ENCODE measurements at regions not wholly inside any gene's neighbourhood (a gene's known extent, or its start where the extent isn't known, plus 50 kb on each side); places are given as distances from the start of the nearest gene placed in this dataset.

DNA sequence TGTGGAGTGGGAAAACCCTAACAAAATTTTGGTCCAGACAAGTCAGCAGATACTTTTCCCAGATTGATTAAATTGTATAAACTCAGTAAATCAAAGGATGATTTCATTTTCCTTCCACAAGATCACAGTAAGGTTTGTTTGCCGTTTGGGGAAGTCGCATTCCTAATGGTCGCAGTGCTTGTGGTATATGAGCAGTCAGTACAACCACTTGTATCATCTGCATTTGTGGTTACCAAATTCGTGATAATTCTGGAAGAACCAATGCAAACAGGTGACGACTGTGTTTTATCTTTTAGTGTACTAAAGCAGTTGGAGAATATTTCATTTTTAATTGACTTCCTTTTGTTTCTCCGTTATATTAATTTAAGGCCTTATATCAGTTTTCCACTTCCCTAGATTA is 100.0 kb upstream of the CNTN6 start:
- no peaks in the 10 kb centered on the region for H3K4me1 Mint-ChIP-seq (ENCODE audit: low read depth)
- no peak overlapping the region for H3K4me3 Mint-ChIP-seq
- H3K27ac Mint-ChIP-seq: no peak overlapping the region
- intact Hi-C loops (cut with micrococcal nuclease): no loop called here
- no peaks in the 10 kb centered on the region for H3K27me3 Mint-ChIP-seq
- H3K9me3 Mint-ChIP-seq: peaks cover 51% of the 10 kb centered on the region
- H3K36me3 Mint-ChIP-seq (ENCODE audit: low read depth): no peaks in the 10 kb centered on the region

DNA sequence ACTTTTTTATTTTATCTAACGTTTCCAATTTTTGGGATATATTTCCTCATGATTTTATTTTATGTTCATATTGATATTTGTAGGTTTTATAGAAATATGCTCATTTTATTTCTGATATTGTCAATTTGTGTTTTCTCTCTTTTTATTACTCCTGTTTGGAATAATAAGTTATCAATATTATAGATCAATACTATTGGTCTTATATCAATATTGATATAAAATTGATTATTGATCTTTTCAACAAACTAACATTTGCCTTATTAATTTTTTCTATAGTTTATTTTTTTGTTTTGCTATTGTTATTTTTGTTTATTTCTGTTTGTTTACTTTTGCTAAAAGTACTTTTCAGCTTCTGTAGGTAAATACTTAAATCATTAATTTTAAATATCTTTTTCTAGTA is 90.8 kb upstream of the CNTN6 start:
- Mint-ChIP-seq H3K27me3 (no peaks in the 10 kb centered on the region), H3K4me1 (ENCODE audit: low read depth) (no peaks in the 10 kb centered on the region), H3K4me3 (no peak overlapping the region), H3K9me3 (peaks cover 20% of the 10 kb centered on the region), H3K27ac (no peak overlapping the region), H3K36me3 (ENCODE audit: low read depth) (no peaks in the 10 kb centered on the region)
- intact Hi-C loops (cut with micrococcal nuclease): no loop called here

- Mint-ChIP-seq H3K4me3 (no peak overlapping the region), H3K27ac (no peak overlapping the region), H3K4me1 (ENCODE audit: low read depth) (no peaks in the 10 kb centered on the region), H3K27me3 (no peaks in the 10 kb centered on the region), H3K9me3 (peaks cover 14% of the 10 kb centered on the region), H3K36me3 (ENCODE audit: low read depth) (no peaks in the 10 kb centered on the region)
- intact Hi-C loops (cut with micrococcal nuclease): no loop called here
Observed at GRCh38 chr3:1007866-1008265, 85.0 kb upstream of the CNTN6 start.

DNA sequence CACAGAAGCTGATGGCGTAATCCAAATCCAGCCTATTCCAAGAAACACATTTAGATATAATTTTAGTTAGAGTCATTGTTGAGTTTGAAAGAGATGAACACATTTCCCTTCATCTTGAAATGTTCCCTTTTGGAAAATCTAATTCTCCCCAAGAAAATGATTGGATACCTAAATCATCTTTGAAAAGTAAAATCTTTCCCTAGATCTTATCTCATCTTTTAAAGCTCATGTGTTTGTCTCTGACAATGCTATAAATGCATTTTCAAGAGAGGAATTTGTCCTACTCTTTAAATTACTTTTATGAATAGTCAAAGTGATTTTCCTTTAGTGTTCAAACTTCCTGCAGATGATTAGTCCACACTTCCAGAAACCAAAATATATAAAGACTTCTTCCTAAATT is 82.6 kb upstream of the CNTN6 start:
- no peak overlapping the region for H3K4me3 Mint-ChIP-seq
- intact Hi-C loops (cut with micrococcal nuclease): no loop called here
- H3K9me3 Mint-ChIP-seq: peaks cover 30% of the 10 kb centered on the region
- no peaks in the 10 kb centered on the region for H3K4me1 Mint-ChIP-seq (ENCODE audit: low read depth)
- H3K36me3 Mint-ChIP-seq (ENCODE audit: low read depth): no peaks in the 10 kb centered on the region
- no peak overlapping the region for H3K27ac Mint-ChIP-seq
- H3K27me3 Mint-ChIP-seq: no peaks in the 10 kb centered on the region

DNA sequence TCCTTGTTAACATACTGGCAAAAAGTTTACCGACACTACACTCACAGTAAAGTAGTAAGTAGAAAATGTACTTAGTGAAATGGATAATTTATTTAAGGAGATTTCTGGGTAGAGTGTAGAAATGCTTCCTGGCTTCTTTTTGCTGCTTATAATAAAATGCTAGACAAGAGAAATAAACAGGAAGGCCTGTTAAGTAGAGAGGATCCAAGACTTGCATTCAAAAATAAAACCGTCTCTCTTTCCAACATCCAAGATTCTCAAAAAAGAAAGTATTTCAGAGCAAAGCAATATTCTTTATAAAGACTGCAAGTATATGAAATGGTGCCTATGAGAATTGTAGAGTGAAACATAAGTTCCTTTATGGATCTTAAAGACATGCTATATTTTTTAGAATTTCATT is 77.0 kb upstream of the CNTN6 start:
- intact Hi-C loops (cut with micrococcal nuclease): no loop called here
- Mint-ChIP-seq H3K36me3 (ENCODE audit: low read depth) (no peaks in the 10 kb centered on the region), H3K4me3 (no peak overlapping the region), H3K27ac (no peak overlapping the region), H3K27me3 (no peaks in the 10 kb centered on the region), H3K9me3 (peaks cover 38% of the 10 kb centered on the region), H3K4me1 (ENCODE audit: low read depth) (no peaks in the 10 kb centered on the region)

GRCh38 chr3:1017870-1018269 is 75.0 kb upstream of the CNTN6 start:
- no peak overlapping the region for H3K4me3 Mint-ChIP-seq
- intact Hi-C loops (cut with micrococcal nuclease): no loop called here
- no peak overlapping the region for H3K27ac Mint-ChIP-seq
- no peaks in the 10 kb centered on the region for H3K4me1 Mint-ChIP-seq (ENCODE audit: low read depth)
- H3K36me3 Mint-ChIP-seq (ENCODE audit: low read depth): no peaks in the 10 kb centered on the region
- peaks cover 38% of the 10 kb centered on the region for H3K9me3 Mint-ChIP-seq
- H3K27me3 Mint-ChIP-seq: no peaks in the 10 kb centered on the region

- no peaks in the 10 kb centered on the region for H3K36me3 Mint-ChIP-seq (ENCODE audit: low read depth)
- H3K27ac Mint-ChIP-seq: no peak overlapping the region
- H3K27me3 Mint-ChIP-seq: no peaks in the 10 kb centered on the region
- no peak overlapping the region for H3K4me3 Mint-ChIP-seq
- no peaks in the 10 kb centered on the region for H3K4me1 Mint-ChIP-seq (ENCODE audit: low read depth)
- H3K9me3 Mint-ChIP-seq: peaks cover 28% of the 10 kb centered on the region
- intact Hi-C loops (cut with micrococcal nuclease): no loop called here
Observed at GRCh38 chr3:1019157-1019556, 73.7 kb upstream of the CNTN6 start.

DNA sequence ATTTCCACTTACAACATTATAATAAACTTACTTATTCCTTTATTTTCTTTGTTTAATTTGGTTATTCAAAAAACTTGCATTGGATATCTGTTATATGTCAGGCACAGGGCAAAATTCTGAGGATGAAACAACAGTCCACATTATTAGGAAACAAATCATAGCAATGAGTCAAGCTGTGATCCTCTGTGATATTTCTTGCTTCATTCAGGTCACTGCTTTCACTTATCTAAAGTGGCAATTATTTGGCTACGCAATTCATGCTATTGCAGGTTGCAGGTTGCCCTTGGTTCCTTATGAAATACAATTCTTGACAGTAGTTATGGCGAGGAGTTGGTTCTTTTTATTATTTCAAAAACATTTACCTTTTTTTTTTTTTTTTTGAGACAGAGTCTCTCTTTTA is 66.4 kb upstream of the CNTN6 start:
- intact Hi-C loops (cut with micrococcal nuclease): no loop called here
- Mint-ChIP-seq H3K27ac (no peak overlapping the region), H3K9me3 (peaks cover 20% of the 10 kb centered on the region), H3K4me3 (no peak overlapping the region), H3K36me3 (ENCODE audit: low read depth) (no peaks in the 10 kb centered on the region), H3K27me3 (no peaks in the 10 kb centered on the region), H3K4me1 (ENCODE audit: low read depth) (no peaks in the 10 kb centered on the region)

DNA sequence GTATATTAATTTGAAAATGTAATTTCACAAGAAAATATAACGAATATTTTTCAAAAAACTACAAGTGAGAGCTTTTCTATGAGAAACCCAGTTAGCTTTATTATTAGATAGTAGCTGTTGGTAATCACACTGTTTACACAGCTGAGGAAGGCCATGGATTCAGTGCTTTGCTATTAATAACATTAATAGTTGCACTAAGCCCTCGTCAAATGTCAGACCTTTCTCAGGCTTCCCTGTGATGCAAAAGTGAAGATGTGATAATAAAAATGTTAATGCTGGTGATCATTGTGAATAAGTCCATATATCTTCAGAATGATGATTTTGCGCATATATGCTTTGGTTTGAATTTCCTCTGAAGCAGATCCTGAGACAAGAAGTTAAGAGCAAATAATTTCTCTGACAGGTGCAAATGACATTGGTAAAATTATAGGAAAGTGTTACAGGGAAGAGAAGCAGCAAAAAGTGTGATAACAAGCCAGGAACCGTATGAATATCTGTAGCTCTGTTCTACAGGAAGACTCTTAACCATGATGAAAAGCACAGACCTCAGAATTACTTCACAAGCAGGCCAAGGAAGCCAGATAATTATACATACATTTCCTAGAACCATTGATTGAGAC is 56.5 kb upstream of the CNTN6 start:
- Mint-ChIP-seq H3K27me3 (no peaks in the 10 kb centered on the region), H3K9me3 (peaks cover 43% of the 10 kb centered on the region), H3K36me3 (ENCODE audit: low read depth) (no peaks in the 10 kb centered on the region), H3K4me3 (no peak overlapping the region), H3K4me1 (ENCODE audit: low read depth) (no peaks in the 10 kb centered on the region), H3K27ac (no peak overlapping the region)
- intact Hi-C loops (cut with micrococcal nuclease): no loop called here

GRCh38 chr3:1037631-1038030 is 55.2 kb upstream of the CNTN6 start:
- Mint-ChIP-seq H3K27me3 (no peaks in the 10 kb centered on the region), H3K27ac (no peak overlapping the region), H3K9me3 (peaks cover 34% of the 10 kb centered on the region), H3K36me3 (ENCODE audit: low read depth) (no peaks in the 10 kb centered on the region), H3K4me3 (no peak overlapping the region), H3K4me1 (ENCODE audit: low read depth) (no peaks in the 10 kb centered on the region)
- intact Hi-C loops (cut with micrococcal nuclease): no loop called here
